Endothelial cell of umbilical vein (primary cell): ENCODE measurements at regions not wholly inside any gene's neighbourhood (a gene's known extent, or its start where the extent isn't known, plus 50 kb on each side); places are given as distances from the start of the nearest gene placed in this dataset.

Experiments
- BruUV-seq: library from RNA; stranded (reverse); fragments of 400-500 nt; replicated peaks from 2 replicates; lab custom pipeline; 2021; lab: Mats Ljungman, UMichigan
- CTCF ChIA-PET: fragments of 300-600, 350-600 bp; sonication (Branson Sonifier 250); formaldehyde crosslinking; loops from one replicate; lab custom pipeline; 2021; ENCODE audit warnings: antibody characterized with exemption, inconsistent platforms; lab: Charles Lee
- POLR2A ChIA-PET: fragments of 300-600, 350-600 bp; sonication (Branson Sonifier 250); formaldehyde crosslinking; loops from one replicate; lab custom pipeline; 2021; ENCODE audit warnings: antibody characterized with exemption, inconsistent platforms; lab: Charles Lee
- DNase-seq: peaks from one replicate; pipeline ENCODE4 v3.0.0-alpha.2; 2011; ENCODE audit warnings: low read depth, low spot score
- FAIRE-seq: peaks from 2 replicates; lab custom pipeline; 2011; peaks lifted over from hg19 to GRCh38; lab: Jason Lieb, UNC
- H2AFZ ChIP-seq: 2 replicates; pipeline ENCODE4 v1.6.0; 2012; ENCODE audit warnings: low read depth, low read length, control low read depth, inconsistent platforms
- H3K27ac ChIP-seq: 2 replicates; pipeline ENCODE4 v1.5.1; 2011; ENCODE audit warnings: low read depth, mild to moderate bottlenecking, control low read depth, low read length, moderate library complexity; ENCODE audit not compliant: insufficient read depth
- H3K27me3 ChIP-seq, 2 experiments: 2 replicates each; pipeline versions ENCODE4 v1.6.0 to v1.6.1; 2011; ENCODE audit warnings: low read length in 2 of 2, mixed read lengths in 1 of 2; ENCODE audit not compliant: control insufficient read depth in 2 of 2, insufficient read depth in 2 of 2
- H3K36me3 ChIP-seq, 2 experiments: 2 replicates in 1 of 2; 3 replicates in 1 of 2; pipeline ENCODE4 v1.5.1; 2011; ENCODE audit warnings: low read length in 2 of 2, mild to moderate bottlenecking in 1 of 2, moderate library complexity in 1 of 2; ENCODE audit not compliant: control insufficient read depth in 2 of 2, insufficient read depth in 2 of 2; ENCODE audit errors: extremely low read depth in 1 of 2
- H3K4me1 ChIP-seq: 3 replicates; pipeline ENCODE4 v1.5.1; 2011; ENCODE audit warnings: mild to moderate bottlenecking, low read length; ENCODE audit not compliant: control insufficient read depth, insufficient read depth; ENCODE audit errors: extremely low read depth
- H3K4me2 ChIP-seq: 2 replicates; pipeline ENCODE4 v1.6.1; 2011; ENCODE audit warnings: low read length, control low read depth, mixed read lengths; ENCODE audit not compliant: insufficient read depth
- H3K4me3 ChIP-seq, 3 experiments: fragments of 200-600 bp in 1 of 3; sonication (generic), shearing (Covaris generic) in 1 of 3; replicated peaks in 1 of 3; 2 replicates each; pipeline ENCODE4 v1.5.1; 2011 to 2016; ENCODE audit warnings: control low read depth in 3 of 3, low read length in 3 of 3, mild to moderate bottlenecking in 2 of 3, inconsistent platforms in 1 of 3, low read depth in 1 of 3, moderate library complexity in 1 of 3; ENCODE audit not compliant: insufficient read depth in 1 of 3
- H3K79me2 ChIP-seq: 2 replicates; pipeline ENCODE4 v1.6.0; 2012; ENCODE audit warnings: low read length, inconsistent platforms; ENCODE audit not compliant: control insufficient read depth, insufficient read depth
- H3K9ac ChIP-seq: replicated peaks from 2 replicates; pipeline ENCODE3; 2011; ENCODE audit warnings: low read length, control low read depth; ENCODE audit not compliant: insufficient read depth; ENCODE audit errors: extremely low read depth
- H3K9me1 ChIP-seq: replicated peaks from 3 replicates; pipeline ENCODE4 v1.6.0; 2011; ENCODE audit warnings: mild to moderate bottlenecking, low read length; ENCODE audit not compliant: control insufficient read depth, insufficient read depth; ENCODE audit errors: extremely low read depth
- H3K9me3 ChIP-seq: replicated peaks from 2 replicates; pipeline ENCODE4 v1.5.1; 2012; ENCODE audit warnings: low read length, inconsistent platforms; ENCODE audit not compliant: control insufficient read depth, insufficient read depth
- H4K20me1 ChIP-seq: replicated peaks from 2 replicates; pipeline ENCODE3; 2011; ENCODE audit warnings: mild to moderate bottlenecking, low read length; ENCODE audit not compliant: control insufficient read depth, insufficient read depth; ENCODE audit errors: extremely low read depth
- CTCF ChIP-seq, 2 donors: IDR thresholded peaks; 1 replicate in 1 of 2; 2 replicates in 1 of 2; pipeline ENCODE4 v1.5.1; 2011; ENCODE audit warnings: low read length in 2 of 2, mild to moderate bottlenecking in 2 of 2, moderate library complexity in 2 of 2, control low read depth in 1 of 2, inconsistent platforms in 1 of 2, low read depth in 1 of 2; ENCODE audit not compliant: insufficient read depth in 1 of 2; ENCODE audit errors: extremely low read depth in 1 of 2
- EZH2 ChIP-seq: IDR thresholded peaks from 2 replicates; pipeline ENCODE4 v1.6.1; 2012; ENCODE audit warnings: borderline replicate concordance, low read depth, mild to moderate bottlenecking, moderate library complexity, low read length, inconsistent platforms; ENCODE audit not compliant: severe bottlenecking
- FOS ChIP-seq: IDR thresholded peaks from 2 replicates; pipeline ENCODE4 v1.6.1; 2011; ENCODE audit warnings: mild to moderate bottlenecking, low read length, moderate library complexity, borderline replicate concordance; ENCODE audit not compliant: insufficient read depth
- GATA2 ChIP-seq: IDR thresholded peaks from 2 replicates; pipeline ENCODE4 v1.7.0; 2011; ENCODE audit warnings: low read depth, mild to moderate bottlenecking, moderate library complexity, mixed read lengths, low read length; ENCODE audit not compliant: insufficient read length, insufficient read depth
- JUN ChIP-seq: IDR thresholded peaks from 2 replicates; pipeline ENCODE4 v1.6.1; 2011; ENCODE audit warnings: borderline replicate concordance, low read depth; ENCODE audit not compliant: insufficient read length, insufficient read depth
- MAX ChIP-seq: IDR thresholded peaks from 2 replicates; pipeline ENCODE4 v1.6.1; 2011; ENCODE audit not compliant: insufficient read depth, insufficient read length
- MYC ChIP-seq: IDR thresholded peaks from one replicate; pipeline ENCODE4 v1.6.1; 2011; ENCODE audit warnings: mild to moderate bottlenecking, low read depth, low read length
- POLR2A ChIP-seq: IDR thresholded peaks from 2 replicates; pipeline ENCODE4 v1.6.1; 2012; ENCODE audit warnings: low read depth, mild to moderate bottlenecking, control low read depth, low read length
- POLR2AphosphoS5 ChIP-seq: IDR thresholded peaks from 2 replicates; pipeline ENCODE4 v1.6.1; 2012; ENCODE audit warnings: low read depth, mild to moderate bottlenecking, control low read depth, low read length, moderate library complexity; ENCODE audit not compliant: insufficient read depth
- dilution Hi-C: fragments of 300-500 bp; cut with MboI; formaldehyde crosslinking; loops from one replicate; pipeline ENCODE4 v1.15.0; 2019; ENCODE audit warnings: low sequenced_read_pairs; ENCODE audit not compliant: extremely low pct_ligation_motif_present
- intact Hi-C: fragments of 100-400 bp; cut with micrococcal nuclease; formaldehyde crosslinking; loops from one replicate; pipeline ENCODE4 v1.10.0; 2022

GRCh38 chr4:11487139-11487538 lies 58.4 kb upstream of the HS3ST1 start:
- TF ChIP-seq POLR2A (no peak), POLR2AphosphoS5 (no peak), GATA2 (no peak), CTCF (IDR thresholded peaks at IDR 0.05; ENCODE audit: extremely low read depth in 1 of 2, insufficient read depth in 1 of 2, low read depth in 1 of 2, low read length in 2 of 2) (no peak), MYC (no peak), MAX (no peak), EZH2 (no peak), FOS (no peak), JUN (no peak)

More at GRCh38 chr4:11487139-11487538, 58.4 kb upstream of the HS3ST1 start:
- no peaks in the 10 kb centered on the region for H3K36me3 ChIP-seq
- no peak overlapping the region for H3K27ac ChIP-seq
- no peak overlapping the region for H3K4me2 ChIP-seq
- no peaks in the 10 kb centered on the region for H3K27me3 ChIP-seq
- CTCF ChIA-PET, result interaction anchor here (1.4 kb wide), 1 partner anchor 15 kb away, joined by 4 read pairs; no protein-coding TSS in a partner anchor
- H3K9ac ChIP-seq, result no peak overlapping the region
- no peak overlapping the region for H2AFZ ChIP-seq
- no peaks in the 10 kb centered on the region for H3K9me1 ChIP-seq
- H3K4me1 ChIP-seq, result peaks cover 13% of the 10 kb centered on the region
- POLR2A ChIA-PET, result no interaction called here
- FAIRE-seq (no peak), DNase-seq (no peak)
- no peaks in the 10 kb centered on the region for H4K20me1 ChIP-seq
- dilution Hi-C loops (no loop called here), intact Hi-C loops (no loop called here)
- no TSS peak for BruUV-seq
- no peak overlapping the region for H3K4me3 ChIP-seq
- no peaks in the 10 kb centered on the region for H3K79me2 ChIP-seq
- H3K9me3 ChIP-seq, result no peaks in the 10 kb centered on the region
